K562 (cell line): ENCODE measurements at regions not wholly inside any gene's neighbourhood (a gene's known extent, or its start where the extent isn't known, plus 50 kb on each side); places are given as distances from the start of the nearest gene placed in this dataset.

Source experiments
- ATAC-seq: fragments of 200-7000 bp; cut with Tn5 transposase; 3 replicates; pipeline ENCODE4 v1.9.1; 2020; ENCODE audit warnings: moderate library complexity
- BruUV-seq: library from RNA; stranded (reverse); fragments of 400-500 nt; replicated peaks from 2 replicates; lab custom pipeline; 2021; lab: Mats Ljungman, UMichigan
- CTCF ChIA-PET: fragments of 300-600 bp; formaldehyde crosslinking; extraction: SDS; loops from one replicate; lab custom pipeline; 2021; ENCODE audit warnings: low intra/inter-chr PET ratio; lab: Yijun Ruan, JAX
- POLR2A ChIA-PET: fragments of 300-600, 350-650 bp; sonication (Branson Sonifier 250); formaldehyde crosslinking; extraction: SDS; loops from one replicate; lab custom pipeline; 2021; ENCODE audit warnings: antibody characterized with exemption, inconsistent platforms; lab: Yijun Ruan, JAX
- DNase-seq, 4 experiments: peaks; one replicate each; pipeline versions ENCODE4 v3.0.0 to v3.0.0-alpha.2; 2011 to 2018; ENCODE audit warnings: low spot score in 3 of 4, mixed read lengths in 3 of 4; ENCODE audit errors: extremely low read depth in 1 of 4
- FAIRE-seq: peaks from 2 replicates; lab custom pipeline; 2011; peaks lifted over from hg19 to GRCh38; lab: Jason Lieb, UNC
- H2AFZ ChIP-seq: 2 replicates; pipeline ENCODE4 v1.6.0; 2011; ENCODE audit warnings: low read depth, low read length, control low read depth, inconsistent platforms
- H3K27ac ChIP-seq: fragments of 200-600 bp; 3 replicates; pipeline ENCODE4 v1.8.0; 2011; ENCODE audit warnings: low read depth, mild to moderate bottlenecking, control low read depth, inconsistent platforms, low read length, moderate library complexity, mixed read lengths; ENCODE audit errors: extremely low read depth
- H3K27me3 ChIP-seq, 2 experiments: fragments of 300-600 bp in 1 of 2; 2 replicates in 1 of 2; 3 replicates in 1 of 2; pipeline versions ENCODE4 v1.6.0 to v1.8.0; 2011; ENCODE audit warnings: inconsistent platforms in 2 of 2, low read length in 2 of 2, mild to moderate bottlenecking in 1 of 2, mixed read lengths in 1 of 2, moderate library complexity in 1 of 2; ENCODE audit not compliant: control insufficient read depth in 2 of 2, insufficient read depth in 2 of 2
- H3K36me3 ChIP-seq: fragments of 300-600 bp; 3 replicates; pipeline ENCODE4 v1.8.0; 2011; ENCODE audit warnings: mild to moderate bottlenecking, low read length, inconsistent platforms; ENCODE audit not compliant: control insufficient read depth, insufficient read depth
- H3K4me1 ChIP-seq, 2 experiments: fragments of 200-600 bp in 1 of 2; replicated peaks in 1 of 2; 2 replicates in 1 of 2; 3 replicates in 1 of 2; pipeline versions ENCODE4 v1.5.1 to v1.8.0; 2011; ENCODE audit warnings: inconsistent platforms in 2 of 2, low read length in 2 of 2, mild to moderate bottlenecking in 1 of 2, mixed read lengths in 1 of 2, moderate library complexity in 1 of 2; ENCODE audit not compliant: control insufficient read depth in 2 of 2, insufficient read depth in 2 of 2
- H3K4me2 ChIP-seq: 2 replicates; pipeline ENCODE4 v1.6.1; 2011; ENCODE audit warnings: low read length, control low read depth, inconsistent platforms, mixed read lengths; ENCODE audit not compliant: insufficient read depth
- H3K4me3 ChIP-seq: fragments of 200-600 bp; sonication (generic), shearing (Covaris generic); 2 replicates; pipeline ENCODE4 v1.5.1; 2016; ENCODE audit warnings: control low read depth, inconsistent platforms
- H3K79me2 ChIP-seq: fragments of 200-600 bp; 3 replicates; pipeline ENCODE4 v1.8.0; 2011; ENCODE audit warnings: low read length, inconsistent platforms; ENCODE audit not compliant: control insufficient read depth, insufficient read depth
- H3K9ac ChIP-seq, 2 experiments: 2 replicates each; pipeline versions ENCODE4 v1.6.0 to v1.6.1; 2011; ENCODE audit warnings: low read depth in 2 of 2, low read length in 2 of 2, control low read depth in 1 of 2, inconsistent platforms in 1 of 2, mild to moderate bottlenecking in 1 of 2, mixed read lengths in 1 of 2; ENCODE audit not compliant: insufficient read depth in 1 of 2
- H3K9me1 ChIP-seq: one replicate; pipeline ENCODE4 v1.6.0; 2011; ENCODE audit warnings: inconsistent platforms, mild to moderate bottlenecking, low read length, moderate library complexity; ENCODE audit not compliant: control insufficient read depth, insufficient read depth
- H3K9me3 ChIP-seq: replicated peaks from 2 replicates; pipeline ENCODE4 v1.5.1; 2011; ENCODE audit warnings: low read depth, low read length, inconsistent platforms; ENCODE audit not compliant: control insufficient read depth, insufficient read depth
- H4K20me1 ChIP-seq: replicated peaks from 2 replicates; pipeline ENCODE4 v1.6.1; 2011; ENCODE audit warnings: low read length, inconsistent platforms, mixed read lengths; ENCODE audit not compliant: control insufficient read depth, insufficient read depth
- BHLHE40 ChIP-seq: IDR thresholded peaks from 2 replicates; pipeline ENCODE4 v1.6.1; 2011; ENCODE audit warnings: low read length, improper control_type of control experiment
- E2F4 ChIP-seq: sonication (generic); formaldehyde crosslinking; IDR thresholded peaks from 2 replicates; pipeline ENCODE4 v1.8.0; 2022; ENCODE audit warnings: mild to moderate bottlenecking, low read depth, missing genetic modification reagents
- ILK ChIP-seq: fragments of 450-650 bp; IDR thresholded peaks from 2 replicates; pipeline ENCODE4 v1.6.1; 2016; ENCODE audit warnings: missing genetic modification characterization, low read depth, mild to moderate bottlenecking, missing compliant biosample characterization, moderate library complexity, borderline replicate concordance
- JUND ChIP-seq, 2 experiments: IDR thresholded peaks; 2 replicates in 1 of 2; 3 replicates in 1 of 2; pipeline ENCODE4 v1.6.1; 2011; ENCODE audit warnings: borderline replicate concordance in 2 of 2, low read depth in 2 of 2, low read length in 2 of 2, improper control_type of control experiment in 1 of 2, missing biosample characterization in 1 of 2, missing genetic modification characterization in 1 of 2, missing genetic modification reagents in 1 of 2
- MEIS2 ChIP-seq: fragments of 450-650 bp; IDR thresholded peaks from 2 replicates; pipeline ENCODE4 v1.6.1; 2014; ENCODE audit warnings: mild to moderate bottlenecking; ENCODE audit not compliant: partially characterized antibody
- RBM22 ChIP-seq: fragments of 200-400 bp; formaldehyde crosslinking; IDR thresholded peaks from 2 replicates; pipeline ENCODE4 v1.6.1; 2018; ENCODE audit warnings: low read length, low read depth; ENCODE audit not compliant: poor library complexity, severe bottlenecking
- SIRT6 ChIP-seq: IDR thresholded peaks from one replicate; pipeline ENCODE4 v1.6.1; 2012; ENCODE audit warnings: low read depth, mild to moderate bottlenecking, control low read depth, inconsistent platforms, low read length, moderate library complexity
- SLC30A9 ChIP-seq: fragments of 250-450 bp; sonication (Bioruptor Pico); IDR thresholded peaks from 2 replicates; pipeline ENCODE4 v1.8.0; 2022; ENCODE audit warnings: mild to moderate bottlenecking, moderate library complexity
- SMAD4 ChIP-seq: fragments of 250-450 bp; sonication (Bioruptor Pico); conservative IDR thresholded peaks from 2 replicates; pipeline ENCODE4 v1.8.0; 2021; ENCODE audit warnings: inconsistent platforms, mild to moderate bottlenecking, moderate library complexity
- SOX6 ChIP-seq: fragments of 450-650 bp; IDR thresholded peaks from 2 replicates; pipeline ENCODE4 v1.6.1; 2014; ENCODE audit warnings: mild to moderate bottlenecking
- SRF ChIP-seq, 2 experiments: fragments of 250-450, 450-650 bp in 1 of 2; sonication (Bioruptor Pico) in 1 of 2; sonication (generic) in 1 of 2; formaldehyde crosslinking; IDR thresholded peaks; 2 replicates each; pipeline versions ENCODE4 v1.5.0 to v1.5.1; 2020 to 2022; ENCODE audit warnings: mild to moderate bottlenecking in 1 of 2, missing genetic modification reagents in 1 of 2
- ZNF584 ChIP-seq: fragments of 200-800 bp; sonication (Bioruptor generic); IDR thresholded peaks from 2 replicates; pipeline ENCODE4 v1.6.1; 2016; ENCODE audit warnings: low read depth, mild to moderate bottlenecking, missing genetic modification characterization, missing compliant biosample characterization
- ZNF586 ChIP-seq: fragments of 450-650 bp; formaldehyde crosslinking; conservative IDR thresholded peaks from 2 replicates; pipeline ENCODE4 v1.4.0; 2020; ENCODE audit warnings: mild to moderate bottlenecking, moderate library complexity
- ZNF668 ChIP-seq: fragments of 250-450 bp; sonication (Bioruptor Pico); IDR thresholded peaks from 2 replicates; pipeline ENCODE4 v1.8.0; 2022; ENCODE audit warnings: mild to moderate bottlenecking, inconsistent platforms
- ZSCAN32 ChIP-seq: fragments of 450-650 bp; formaldehyde crosslinking; IDR thresholded peaks from 2 replicates; pipeline ENCODE4 v1.4.0; 2020; ENCODE audit warnings: mild to moderate bottlenecking, moderate library complexity
- WGBS: fragments of 100-300 bp; shearing (Covaris generic); methylation state at CpG from one replicate; pipeline ENCODE4 v1.1.6; 2016; ENCODE audit warnings: low coverage, mixed read lengths; ENCODE audit not compliant: insufficient coverage; ENCODE audit errors: missing lambda C conversion rate; 5-methylcytosine and 5-hydroxymethylcytosine counted together
- in situ Hi-C: fragments of 300-500 bp; cut with MboI; formaldehyde crosslinking; loops from 4 replicates; pipeline ENCODE4 v1.15.0; 2018; ENCODE audit warnings: inconsistent platforms, mixed read lengths
- intact Hi-C: fragments of 100-400 bp; cut with micrococcal nuclease; formaldehyde crosslinking; loops from 2 replicates; pipeline ENCODE4 v1.14.2; 2022

GRCh38 chr5:107272954-107273353 lies 397.8 kb downstream of the EFNA5 start (continued):
- no peak for TF ChIP-seq ZSCAN32 (CRISPR knock-in tag)

- intact Hi-C loops (no loop called here), in situ Hi-C loops (no loop called here)
- H3K79me2 ChIP-seq, result no peaks in the 10 kb centered on the region
- BruUV-seq, result no TSS peak
- ATAC-seq, result no peak
- no peaks in the 10 kb centered on the region for H3K9me3 ChIP-seq
- DNase-seq, result no peak
- TF ChIP-seq ZNF668 (CRISPR knock-in tag) (no peak), ZNF586 (CRISPR knock-in tag) (no peak), ZNF584 (no peak), SRF (CRISPR knock-in tag; IDR thresholded peaks at IDR 0.05) (no peak), SIRT6 (no peak), RBM22 (no peak), JUND (IDR thresholded peaks at IDR 0.05; ENCODE audit: borderline replicate concordance, low read depth, low read length) (no peak), JUND (tag; IDR thresholded peaks at IDR 0.05; ENCODE audit: borderline replicate concordance, low read depth, low read length) (no peak), MEIS2 (no peak), SLC30A9 (CRISPR knock-in tag) (no peak), ILK (tag) (no peak), SMAD4 (CRISPR knock-in tag) (no peak), SOX6 (no peak), BHLHE40 (no peak), E2F4 (CRISPR knock-in tag) (no peak)
- no peaks in the 10 kb centered on the region for H3K36me3 ChIP-seq
- ChIA-PET CTCF (no interaction called here), POLR2A (no interaction called here)
- WGBS, result 0% methylated on average over 3 of the region's 3 CpGs
- no peak for FAIRE-seq
- no peak overlapping the region for H3K27ac ChIP-seq
- no peaks in the 10 kb centered on the region for H3K9me1 ChIP-seq
- H3K9ac ChIP-seq, result no peak overlapping the region
- H3K27me3 ChIP-seq, result no peaks in the 10 kb centered on the region
- H3K4me1 ChIP-seq, result no peaks in the 10 kb centered on the region
- H3K4me3 ChIP-seq, result no peak overlapping the region
- no peak overlapping the region for H2AFZ ChIP-seq
- no peaks in the 10 kb centered on the region for H4K20me1 ChIP-seq
- H3K4me2 ChIP-seq, result no peak overlapping the region
These were observed 398.2 kb downstream of the EFNA5 start for GRCh38 chr5:107272509-107272908.
